Colonic mucosa (tissue), 4 donors: ENCODE measurements at regions not wholly inside any gene's neighbourhood (a gene's known extent, or its start where the extent isn't known, plus 50 kb on each side); places are given as distances from the start of the nearest gene placed in this dataset.

Experiments
- DNase-seq: peaks from one replicate; pipeline ENCODE4 v3.0.0-alpha.2; 2020
- H3K27ac ChIP-seq: fragments of 200-600 bp; one replicate; pipeline ENCODE4 v1.8.0; 2021
- H3K27me3 ChIP-seq: fragments of 200-600 bp; one replicate; pipeline ENCODE4 v1.8.0; 2021
- H3K36me3 ChIP-seq: fragments of 200-600 bp; one replicate; pipeline ENCODE4 v1.8.0; 2021
- H3K4me1 ChIP-seq: fragments of 200-600 bp; one replicate; pipeline ENCODE4 v1.8.0; 2021; ENCODE audit warnings: mild to moderate bottlenecking
- H3K4me3 ChIP-seq: fragments of 200-600 bp; one replicate; pipeline ENCODE4 v1.8.0; 2021
- H3K9ac ChIP-seq, 2 donors: one replicate each; pipeline ENCODE4 v1.7.0; 2013; ENCODE audit warnings: control low read depth in 2 of 2, low read depth in 2 of 2, low read length in 2 of 2
- H3K9me3 ChIP-seq: fragments of 200-600 bp; one replicate; pipeline ENCODE4 v1.8.0; 2021
- CTCF ChIP-seq: fragments of 200-600 bp; IDR thresholded peaks from one replicate; pipeline ENCODE4 v1.8.0; 2022; ENCODE audit warnings: antibody characterized with exemption, mild to moderate bottlenecking
- intact Hi-C: fragments of 100-400 bp; cut with DNase I; formaldehyde crosslinking; loops from one replicate; pipeline ENCODE4 v1.14.1; 2022
- donor health status: healthy.
- donor health status: DM: no; HTN: no; CAD: no.
- donor health status: DM: no; HTN: no; CAD: no.

- Histone ChIP-seq H3K4me1 (no peaks in the 10 kb centered on the region), H3K4me3 (no peak overlapping the region), H3K36me3 (no peaks in the 10 kb centered on the region), H3K9me3 (no peaks in the 10 kb centered on the region), H3K27ac (no peak overlapping the region), H3K9ac (no peak overlapping the region), H3K27me3 (no peaks in the 10 kb centered on the region)
- DNase-seq, result no peak
- TF ChIP-seq CTCF, result no peak
- intact Hi-C loops, result no loop called here
These were observed 698.4 kb upstream of the ID2 start for GRCh38 chr2:7983451-7983850.

GRCh38 chr2:7983912-7984311 lies 697.9 kb upstream of the ID2 start:
- Histone ChIP-seq H3K4me1 (no peaks in the 10 kb centered on the region), H3K4me3 (no peak overlapping the region)
- no peak for TF ChIP-seq CTCF

GRCh38 chr2:7984693-7985353 lies 697.0 kb upstream of the ID2 start:
- intact Hi-C loops, result no loop called here
- Histone ChIP-seq H3K4me3 (no peak overlapping the region), H3K36me3 (no peaks in the 10 kb centered on the region), H3K9me3 (no peaks in the 10 kb centered on the region), H3K27me3 (no peaks in the 10 kb centered on the region), H3K9ac (no peak overlapping the region), H3K4me1 (no peaks in the 10 kb centered on the region), H3K27ac (no peak overlapping the region)
- no peak for DNase-seq
- TF ChIP-seq CTCF, result no peak

More at GRCh38 chr2:7983912-7984311, 697.9 kb upstream of the ID2 start:
- intact Hi-C loops, result no loop called here
- Histone ChIP-seq H3K9ac (no peak overlapping the region), H3K27ac (no peak overlapping the region), H3K27me3 (no peaks in the 10 kb centered on the region), H3K36me3 (no peaks in the 10 kb centered on the region), H3K9me3 (no peaks in the 10 kb centered on the region)
- no peak for DNase-seq

- DNase-seq, result no peak
- no peak for TF ChIP-seq CTCF
- intact Hi-C loops, result no loop called here
- no peaks in the 10 kb centered on the region for H3K36me3 ChIP-seq
- no peaks in the 10 kb centered on the region for H3K27me3 ChIP-seq
- H3K9me3 ChIP-seq, result no peaks in the 10 kb centered on the region
- no peak overlapping the region for H3K4me3 ChIP-seq
- H3K4me1 ChIP-seq, result no peaks in the 10 kb centered on the region
- H3K27ac ChIP-seq, result no peak overlapping the region
- H3K9ac ChIP-seq, result no peak overlapping the region
These were observed 695.4 kb upstream of the ID2 start for GRCh38 chr2:7986431-7986830.

- H3K4me1 ChIP-seq, result no peaks in the 10 kb centered on the region
- no peak for DNase-seq
- intact Hi-C loops, result no loop called here
- H3K4me3 ChIP-seq, result no peak overlapping the region
- no peaks in the 10 kb centered on the region for H3K9me3 ChIP-seq
- no peaks in the 10 kb centered on the region for H3K36me3 ChIP-seq
- H3K27ac ChIP-seq, result no peak overlapping the region
- no peak overlapping the region for H3K9ac ChIP-seq
- TF ChIP-seq CTCF, result no peak
- no peaks in the 10 kb centered on the region for H3K27me3 ChIP-seq
These were observed 693.9 kb upstream of the ID2 start for GRCh38 chr2:7987992-7988391.
